AG09309 (cell line): ENCODE measurements at regions not wholly inside any gene's neighbourhood (a gene's known extent, or its start where the extent isn't known, plus 50 kb on each side); places are given as distances from the start of the nearest gene placed in this dataset.
"Not testable (repeated sequence)": the region's sequence is repeated elsewhere in the genome, so short reads cannot be mapped to it uniquely, and the experiment has no call there.

Experiments
- DNase-seq: peaks from one replicate; pipeline ENCODE4 v3.0.0-alpha.2; 2010; ENCODE audit warnings: low read depth
- H3K4me3 ChIP-seq: 2 replicates; pipeline ENCODE4 v1.5.1; 2011; ENCODE audit warnings: mild to moderate bottlenecking, low read depth, low read length, moderate library complexity; ENCODE audit not compliant: control insufficient read depth
- TF ChIP-seq, protein P1 (sequence below): IDR thresholded peaks from 2 replicates; pipeline ENCODE4 v1.5.1; 2011; ENCODE audit warnings: mild to moderate bottlenecking, low read depth, low read length, inconsistent platforms; ENCODE audit not compliant: insufficient read depth, control insufficient read depth; ENCODE audit errors: missing control alignments

DNA sequence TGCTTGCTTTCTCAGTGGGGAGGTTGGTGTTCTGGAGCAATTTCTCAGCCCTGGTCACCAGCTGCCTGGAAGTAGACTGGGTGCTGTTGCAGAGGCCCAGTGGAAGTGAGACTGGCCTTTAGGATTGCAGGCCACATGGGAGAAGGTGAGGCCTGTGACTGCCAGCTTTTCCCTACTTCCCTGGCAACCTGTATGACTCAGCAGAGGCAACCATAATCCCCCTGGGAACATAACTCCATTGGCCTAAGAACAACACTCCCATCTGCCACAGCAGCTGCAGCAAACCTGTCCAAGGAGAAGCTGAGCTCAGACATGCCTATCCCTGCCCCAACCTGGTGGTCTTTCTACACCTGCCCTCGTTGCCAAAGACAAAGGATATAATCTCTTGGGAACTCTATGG, 473.5 kb upstream of the SPTLC3 start:
- no peak overlapping the region for H3K4me3 ChIP-seq
- DNase-seq: no peak
- TF ChIP-seq, protein P1, sequence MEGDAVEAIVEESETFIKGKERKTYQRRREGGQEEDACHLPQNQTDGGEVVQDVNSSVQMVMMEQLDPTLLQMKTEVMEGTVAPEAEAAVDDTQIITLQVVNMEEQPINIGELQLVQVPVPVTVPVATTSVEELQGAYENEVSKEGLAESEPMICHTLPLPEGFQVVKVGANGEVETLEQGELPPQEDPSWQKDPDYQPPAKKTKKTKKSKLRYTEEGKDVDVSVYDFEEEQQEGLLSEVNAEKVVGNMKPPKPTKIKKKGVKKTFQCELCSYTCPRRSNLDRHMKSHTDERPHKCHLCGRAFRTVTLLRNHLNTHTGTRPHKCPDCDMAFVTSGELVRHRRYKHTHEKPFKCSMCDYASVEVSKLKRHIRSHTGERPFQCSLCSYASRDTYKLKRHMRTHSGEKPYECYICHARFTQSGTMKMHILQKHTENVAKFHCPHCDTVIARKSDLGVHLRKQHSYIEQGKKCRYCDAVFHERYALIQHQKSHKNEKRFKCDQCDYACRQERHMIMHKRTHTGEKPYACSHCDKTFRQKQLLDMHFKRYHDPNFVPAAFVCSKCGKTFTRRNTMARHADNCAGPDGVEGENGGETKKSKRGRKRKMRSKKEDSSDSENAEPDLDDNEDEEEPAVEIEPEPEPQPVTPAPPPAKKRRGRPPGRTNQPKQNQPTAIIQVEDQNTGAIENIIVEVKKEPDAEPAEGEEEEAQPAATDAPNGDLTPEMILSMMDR: no peak

DNA sequence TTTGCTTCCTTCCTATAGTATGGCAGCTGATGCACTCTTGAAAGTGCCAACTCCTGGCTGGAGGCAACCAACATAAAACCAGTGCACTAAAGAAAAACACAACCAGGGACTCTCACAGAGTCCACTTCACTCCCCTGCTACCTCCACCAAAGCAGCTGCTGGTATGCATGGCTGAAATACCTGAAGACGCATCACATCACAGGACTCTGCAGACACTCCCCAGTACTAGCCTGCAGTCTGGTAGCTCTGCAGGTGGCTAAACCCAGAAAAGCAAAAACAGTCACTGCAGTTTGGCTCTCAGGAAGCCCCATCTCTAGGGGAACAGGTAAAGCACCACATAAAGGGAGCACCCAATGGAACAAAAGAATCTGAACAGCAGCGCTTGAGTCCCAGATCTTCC, 473.0 kb upstream of the SPTLC3 start:
- TF ChIP-seq, protein P1: no peak
- H3K4me3 ChIP-seq: no peak overlapping the region
- DNase-seq: no peak

DNA sequence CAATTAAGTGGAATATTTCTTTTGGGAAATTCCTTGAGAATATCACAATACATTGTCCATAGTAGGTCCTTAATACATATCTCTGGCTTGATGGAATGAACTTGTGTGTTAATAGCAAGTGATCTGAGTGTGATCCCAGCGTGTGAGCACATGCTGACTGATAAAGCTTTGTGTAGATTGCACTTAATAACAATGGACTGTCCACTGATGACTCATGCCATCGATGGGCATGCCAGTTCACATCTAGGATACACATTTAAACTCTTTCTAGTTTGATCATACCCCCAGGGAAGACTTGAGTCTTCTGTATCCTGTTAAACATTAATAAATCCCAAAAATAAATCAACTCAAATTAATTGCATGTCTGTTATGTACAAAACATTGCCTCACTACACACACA, 454.3 kb upstream of the SPTLC3 start:
- DNase-seq: no peak
- no peak overlapping the region for H3K4me3 ChIP-seq
- TF ChIP-seq, protein P1: no peak

DNA sequence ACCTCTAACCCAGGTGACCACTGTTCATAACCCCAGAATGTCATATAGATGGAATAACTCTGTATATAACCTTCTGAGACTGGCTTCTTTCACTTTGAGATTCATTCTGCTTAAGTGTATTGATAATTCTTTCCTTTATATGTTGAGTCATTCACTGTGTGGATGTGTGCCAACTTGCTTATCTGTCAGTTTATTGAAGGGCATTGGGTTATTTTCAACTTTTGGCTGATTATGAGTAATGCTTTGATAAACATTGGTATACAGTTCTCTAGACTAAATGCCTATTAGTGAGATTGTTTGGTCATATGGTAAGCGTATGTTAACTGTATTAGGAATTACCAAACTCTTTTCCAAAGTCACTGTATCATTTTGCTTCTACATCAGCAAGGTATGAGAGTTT, 453.4 kb upstream of the SPTLC3 start:
- no peak for DNase-seq
- TF ChIP-seq, protein P1: no peak
- H3K4me3 ChIP-seq: no peak overlapping the region

DNA sequence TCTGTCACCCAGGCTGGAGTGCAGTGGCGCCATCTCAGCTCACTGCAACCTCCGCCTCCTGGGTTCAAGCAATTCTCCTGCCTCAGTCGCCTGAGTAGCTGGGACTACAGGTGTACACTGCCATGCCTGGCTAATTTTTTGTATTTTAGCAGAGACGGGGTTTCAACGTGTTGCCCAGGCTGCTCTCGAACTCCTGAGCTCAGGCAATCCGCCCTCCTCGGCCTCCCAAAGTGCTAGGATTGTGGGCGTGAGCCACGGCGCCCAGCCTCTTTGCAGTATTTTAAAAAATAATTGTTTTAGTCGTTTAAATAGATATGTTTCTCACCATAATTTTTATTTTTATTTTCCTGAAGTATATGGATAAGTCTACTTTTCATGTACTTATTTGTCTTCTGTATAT, 452.9 kb upstream of the SPTLC3 start:
- not testable (repeated sequence) for DNase-seq, H3K4me3 ChIP-seq

DNA sequence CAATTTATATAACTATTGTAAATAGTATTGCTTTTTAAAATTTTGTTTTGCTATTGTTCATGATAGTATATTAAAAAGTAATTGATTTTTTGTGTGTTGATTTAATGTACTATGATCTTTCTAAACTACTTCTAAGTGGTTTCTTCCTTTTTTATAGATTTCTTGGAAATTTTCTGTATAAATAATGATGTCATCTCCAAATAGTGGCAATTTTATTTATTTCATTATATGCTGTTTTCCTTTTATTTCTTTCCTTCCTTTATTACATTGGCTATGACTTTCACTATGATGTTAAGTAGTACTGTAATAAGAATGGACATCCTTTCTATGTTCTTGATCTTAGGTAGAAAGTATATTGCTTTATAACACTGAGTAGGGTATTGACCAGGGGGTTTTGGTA, 451.5 kb upstream of the SPTLC3 start:
- TF ChIP-seq, protein P1: no peak
- no peak for DNase-seq
- H3K4me3 ChIP-seq: no peak overlapping the region

DNA sequence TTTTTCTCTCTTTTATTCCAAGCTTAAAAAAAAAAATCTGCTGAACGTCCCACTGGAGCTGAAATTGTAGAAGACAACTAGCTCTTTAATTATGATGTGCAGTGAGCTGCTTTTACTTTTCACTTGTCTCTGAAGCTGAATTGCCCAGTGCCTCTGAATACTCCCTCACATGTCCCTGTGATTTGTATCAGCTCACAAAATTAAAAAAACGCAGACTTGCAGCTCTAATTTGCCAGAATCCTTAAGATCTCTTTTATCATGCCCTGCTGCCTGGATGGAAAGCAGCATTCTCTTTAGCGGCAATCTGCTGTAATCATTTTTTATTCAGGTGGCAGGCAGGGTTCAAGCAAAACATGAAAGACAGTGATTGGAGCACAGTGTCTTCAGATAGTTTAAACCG, 443.8 kb upstream of the SPTLC3 start:
- TF ChIP-seq, protein P1: no peak
- H3K4me3 ChIP-seq: no peak overlapping the region
- DNase-seq: no peak
